ENCODE measurements at regions not wholly inside any gene's neighbourhood (a gene's known extent, or its start where the extent isn't known, plus 50 kb on each side); places are given as distances from the start of the nearest gene placed in this dataset.
"Not testable (repeated sequence)": the region's sequence is repeated elsewhere in the genome, so short reads cannot be mapped to it uniquely, and the experiment has no call there.

GRCh38 chr12:73139642-73140041, 867.5 kb downstream of the TRHDE start:
- not testable (repeated sequence) for TF ChIP-seq CTCF, POLR2A, POLR2AphosphoS5 (IDR thresholded peaks at IDR 0.05)

All from breast epithelium (tissue), 3 donors.